ENCODE measurements at regions not wholly inside any gene's neighbourhood (a gene's known extent, or its start where the extent isn't known, plus 50 kb on each side); places are given as distances from the start of the nearest gene placed in this dataset.

GRCh38 chr12:125202421-125202820, 137.2 kb downstream of the AACS start:
- H3K23me2 ChIP-seq (ENCODE audit: insufficient read length, low read depth, low read length, poor library complexity, severe bottlenecking): peaks cover 3% of the 10 kb centered on the region
- H3K27me3 ChIP-seq (ENCODE audit: insufficient read depth, low read length): no peaks in the 10 kb centered on the region
- no peak overlapping the region for H4K5ac ChIP-seq (ENCODE audit: insufficient read length, low read depth, low read length)
- H2BK5ac ChIP-seq (ENCODE audit: insufficient read length, low read length): no peak overlapping the region
- no peak overlapping the region for H2AK5ac ChIP-seq (ENCODE audit: insufficient read length, low read length)
- no peak for DNase-seq
- no CpG with 5 or more reads among the region's 1 CpG for WGBS (ENCODE audit: extremely low coverage, insufficient read length, low lambda C conversion rate)
- no peak overlapping the region for H2BK15ac ChIP-seq (ENCODE audit: low read depth, low read length)
- TF ChIP-seq CTCF (conservative IDR thresholded peaks at IDR 0.05): no peak
- Mint-ChIP-seq H3K27me3 (ENCODE audit: low read depth) (peaks cover 81% of the 10 kb centered on the region), H3K4me1 (peaks cover 0 to 20% of the 10 kb centered on the region in 2 experiments; a peak in 3 of 4 replicates), H3K27ac (no peak overlapping the region), H3K9me3 (peaks cover 0 to 2% of the 10 kb centered on the region in 2 experiments; a peak in 3 of 5 replicates), H3K4me3 (no peak overlapping the region), H3K36me3 (ENCODE audit: insufficient read depth in 1 of 3, low read depth in 3 of 3) (peaks cover 3 to 34% (median 15%) of the 10 kb centered on the region in 3 experiments; a peak in 6 of 7 replicates)
- H3K18ac ChIP-seq (ENCODE audit: insufficient read length, low read depth, low read length): no peak overlapping the region
- no peak overlapping the region for H4K8ac ChIP-seq (replicated peaks; ENCODE audit: insufficient read length, low read depth, low read length)
- H3T11ph ChIP-seq (ENCODE audit: low read length): no peak overlapping the region
- 0 out of 2 replicates have a peak, but pooled peaks cover 3% of the 10 kb centered on the region for H3K4me1 ChIP-seq (ENCODE audit: insufficient read depth, low read length)
- H3K9me3 ChIP-seq (ENCODE audit: control insufficient read depth, low read depth, low read length): peaks cover 4% of the 10 kb centered on the region
- H3K4ac ChIP-seq (ENCODE audit: low read depth, low read length): no peak overlapping the region
- no peak overlapping the region for H3K27ac ChIP-seq (ENCODE audit: insufficient read length, low read depth, low read length)
- H2BK12ac ChIP-seq (ENCODE audit: insufficient read length, low read depth, low read length): no peak overlapping the region
- H3K14ac ChIP-seq (ENCODE audit: insufficient read depth, low read length): no peak overlapping the region
- H4K91ac ChIP-seq (ENCODE audit: insufficient read length, low read depth, low read length): no peak overlapping the region
- no peak overlapping the region for H3K23ac ChIP-seq (ENCODE audit: insufficient read length, low read depth, low read length)
- H2BK120ac ChIP-seq (ENCODE audit: low read depth, low read length, poor library complexity, severe bottlenecking): no peak overlapping the region
- no peak overlapping the region for H3K56ac ChIP-seq (ENCODE audit: insufficient read length, low read depth, low read length)
- no peak overlapping the region for H3K9ac ChIP-seq (ENCODE audit: extremely low read depth, insufficient read length, low read length)
- H3K79me1 ChIP-seq (ENCODE audit: insufficient read depth, low read depth, low read length, poor library complexity, severe bottlenecking): no peaks in the 10 kb centered on the region
- no peak overlapping the region for H3K4me2 ChIP-seq (ENCODE audit: insufficient read depth, insufficient read length, low read length)
- no peaks in the 10 kb centered on the region for H4K20me1 ChIP-seq (ENCODE audit: control insufficient read depth, insufficient read depth, insufficient read length)
- H3K79me2 ChIP-seq (ENCODE audit: insufficient read depth, low read length): peaks cover 19% of the 10 kb centered on the region; the same call in 1 of the 2 replicates
- no peak overlapping the region for H2BK20ac ChIP-seq (ENCODE audit: low read depth, low read length, poor library complexity, severe bottlenecking)
- no peak overlapping the region for H2AFZ ChIP-seq (ENCODE audit: low read length)

Measured in H9 (cell line).